ENCODE measurements at regions not wholly inside any gene's neighbourhood (a gene's known extent, or its start where the extent isn't known, plus 50 kb on each side); places are given as distances from the start of the nearest gene placed in this dataset.

GRCh38 chr2:437756-438393, 150.0 kb upstream of the ALKAL2 start:
- TF ChIP-seq, protein P1, sequence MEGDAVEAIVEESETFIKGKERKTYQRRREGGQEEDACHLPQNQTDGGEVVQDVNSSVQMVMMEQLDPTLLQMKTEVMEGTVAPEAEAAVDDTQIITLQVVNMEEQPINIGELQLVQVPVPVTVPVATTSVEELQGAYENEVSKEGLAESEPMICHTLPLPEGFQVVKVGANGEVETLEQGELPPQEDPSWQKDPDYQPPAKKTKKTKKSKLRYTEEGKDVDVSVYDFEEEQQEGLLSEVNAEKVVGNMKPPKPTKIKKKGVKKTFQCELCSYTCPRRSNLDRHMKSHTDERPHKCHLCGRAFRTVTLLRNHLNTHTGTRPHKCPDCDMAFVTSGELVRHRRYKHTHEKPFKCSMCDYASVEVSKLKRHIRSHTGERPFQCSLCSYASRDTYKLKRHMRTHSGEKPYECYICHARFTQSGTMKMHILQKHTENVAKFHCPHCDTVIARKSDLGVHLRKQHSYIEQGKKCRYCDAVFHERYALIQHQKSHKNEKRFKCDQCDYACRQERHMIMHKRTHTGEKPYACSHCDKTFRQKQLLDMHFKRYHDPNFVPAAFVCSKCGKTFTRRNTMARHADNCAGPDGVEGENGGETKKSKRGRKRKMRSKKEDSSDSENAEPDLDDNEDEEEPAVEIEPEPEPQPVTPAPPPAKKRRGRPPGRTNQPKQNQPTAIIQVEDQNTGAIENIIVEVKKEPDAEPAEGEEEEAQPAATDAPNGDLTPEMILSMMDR (IDR thresholded peaks at IDR 0.05), result no peak
- H3K36me3 ChIP-seq, result no peaks in the 10 kb centered on the region
- no peaks in the 10 kb centered on the region for H3K9me3 ChIP-seq
- H3K27me3 ChIP-seq, result no peaks in the 10 kb centered on the region
- peaks cover 16% of the 10 kb centered on the region for H3K4me1 ChIP-seq
- peak; percentile 77 for ATAC-seq
- peak overlapping the region; percentile 3 for H3K4me3 ChIP-seq
- intact Hi-C loops (cut with DNase I), result no loop called here
- H3K27ac ChIP-seq, result peak overlapping the region; percentile 42
- no peak for DNase-seq

GRCh38 chr2:437180-437579, 149.3 kb upstream of the ALKAL2 start:
- H3K27me3 ChIP-seq, result no peaks in the 10 kb centered on the region
- H3K4me1 ChIP-seq, result peaks cover 16% of the 10 kb centered on the region
- H3K9me3 ChIP-seq, result no peaks in the 10 kb centered on the region
- no peak overlapping the region for H3K27ac ChIP-seq
- H3K4me3 ChIP-seq, result no peak overlapping the region
- TF ChIP-seq, protein P1 (IDR thresholded peaks at IDR 0.05), result no peak
- no peak for ATAC-seq
- intact Hi-C loops (cut with DNase I), result no loop called here
- no peaks in the 10 kb centered on the region for H3K36me3 ChIP-seq
- no peak for DNase-seq

- no peak overlapping the region for H3K27ac ChIP-seq
- H3K36me3 ChIP-seq, result no peaks in the 10 kb centered on the region
- DNase-seq (no peak), ATAC-seq (no peak)
- H3K4me1 ChIP-seq, result peaks cover 16% of the 10 kb centered on the region
- intact Hi-C loops (cut with DNase I), result no loop called here
- no peaks in the 10 kb centered on the region for H3K9me3 ChIP-seq
- H3K27me3 ChIP-seq, result no peaks in the 10 kb centered on the region
- no peak overlapping the region for H3K4me3 ChIP-seq
- TF ChIP-seq, protein P1 (IDR thresholded peaks at IDR 0.05), result no peak
Observed at GRCh38 chr2:436205-436604, 148.3 kb upstream of the ALKAL2 start.

DNA sequence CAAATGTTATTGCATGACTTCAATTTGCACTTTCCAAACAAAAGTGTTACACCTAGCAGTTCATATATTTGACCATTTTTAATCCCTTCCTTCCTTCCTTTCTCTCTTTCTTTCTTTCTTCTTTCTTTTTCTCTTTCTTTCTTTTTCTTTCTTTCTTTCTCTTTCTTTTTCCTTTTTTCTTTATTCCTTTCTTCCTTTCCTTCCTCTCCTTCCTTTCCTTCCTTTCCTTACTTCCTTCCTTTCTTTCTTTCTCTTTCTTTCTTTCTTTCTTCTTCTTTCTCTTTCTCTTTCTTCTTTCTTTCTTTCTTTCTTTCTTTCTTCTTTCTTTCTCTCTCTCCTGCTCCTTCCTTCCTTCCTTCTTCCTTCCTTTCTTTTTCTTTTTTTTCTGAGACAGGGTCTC, 146.7 kb upstream of the ALKAL2 start:
- ATAC-seq (no peak), DNase-seq (no peak)
- Histone ChIP-seq H3K4me1 (peaks cover 10% of the 10 kb centered on the region), H3K27ac (no peak overlapping the region), H3K4me3 (no peak overlapping the region), H3K36me3 (no peaks in the 10 kb centered on the region), H3K27me3 (peaks cover 4% of the 10 kb centered on the region), H3K9me3 (no peaks in the 10 kb centered on the region)
- TF ChIP-seq, protein P1 (IDR thresholded peaks at IDR 0.05), result no peak
- intact Hi-C loops (cut with DNase I), result no loop called here

DNA sequence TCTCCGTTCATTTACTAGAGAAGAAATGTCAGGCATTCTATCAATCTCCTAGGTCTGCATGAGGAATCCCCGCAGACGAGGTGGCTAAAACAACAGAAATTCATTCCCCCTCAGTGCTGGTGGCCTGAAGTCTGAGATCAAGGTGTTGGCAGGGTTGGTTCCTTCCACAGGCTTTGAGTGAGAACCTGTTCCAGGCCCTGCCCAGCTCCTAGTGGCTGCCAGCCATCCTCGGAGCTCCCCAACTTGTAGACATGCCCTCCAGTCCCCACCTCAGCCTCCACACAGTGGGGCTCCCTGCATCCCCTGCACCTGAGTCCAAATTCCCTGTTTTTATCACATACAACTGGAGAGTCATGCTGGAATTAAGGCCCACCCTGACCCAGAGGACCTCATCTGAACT, 145.3 kb upstream of the ALKAL2 start:
- intact Hi-C loops (cut with DNase I), result no loop called here
- H3K4me1 ChIP-seq, result peaks cover 7% of the 10 kb centered on the region
- peaks cover 4% of the 10 kb centered on the region for H3K27me3 ChIP-seq
- no peak overlapping the region for H3K4me3 ChIP-seq
- TF ChIP-seq, protein P1 (IDR thresholded peaks at IDR 0.05), result no peak
- no peaks in the 10 kb centered on the region for H3K9me3 ChIP-seq
- H3K27ac ChIP-seq, result no peak overlapping the region
- DNase-seq (no peak), ATAC-seq (no peak)
- no peaks in the 10 kb centered on the region for H3K36me3 ChIP-seq

Data from upper lobe of right lung (tissue), 1 donor.